ENCODE measurements at regions not wholly inside any gene's neighbourhood (a gene's known extent, or its start where the extent isn't known, plus 50 kb on each side); places are given as distances from the start of the nearest gene placed in this dataset.

DNA sequence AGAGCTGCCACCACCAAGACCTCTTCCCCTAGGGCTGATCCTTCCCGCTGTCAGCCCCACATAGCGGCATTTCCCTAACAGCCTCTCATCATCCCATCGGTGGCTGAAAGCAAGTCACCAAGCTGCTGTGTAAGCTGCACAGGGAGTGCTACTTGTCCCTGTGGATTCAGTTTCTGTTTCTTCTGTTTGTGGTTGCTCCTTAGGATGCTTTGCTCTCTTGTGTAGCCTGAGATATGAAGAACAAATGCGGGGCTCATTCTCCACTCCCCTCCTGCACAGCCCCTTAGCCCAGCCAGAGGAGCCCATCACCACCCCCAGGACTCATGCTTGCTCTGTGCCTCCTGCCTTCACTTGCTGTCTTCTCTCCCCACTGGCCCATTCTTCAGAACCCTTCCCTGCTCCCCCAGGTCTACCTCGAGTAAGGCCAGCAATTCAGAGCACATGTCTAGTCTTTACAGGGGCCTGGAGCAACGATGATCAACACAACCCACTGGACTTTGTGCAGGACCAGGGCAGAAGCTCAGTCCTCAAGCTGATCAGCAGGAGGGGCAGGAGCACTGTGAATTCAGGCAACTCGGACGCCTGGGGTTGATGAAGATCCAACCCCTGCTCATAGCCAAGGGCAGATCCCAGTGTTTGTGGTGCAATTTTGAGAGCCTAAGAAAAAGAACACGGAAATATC lies 82.6 kb upstream of the GALNT2 start:
- CTCF ChIA-PET: no interaction called here
- Histone ChIP-seq H3K79me2 (ENCODE audit: insufficient read depth) (no peaks in the 10 kb centered on the region), H3K27me3 (ENCODE audit: insufficient read depth) (no peaks in the 10 kb centered on the region), H3K4me1 (ENCODE audit: control insufficient read depth in 1 of 2, insufficient read depth in 2 of 2, low read depth in 1 of 2, low read length in 1 of 2) (no peaks in the 10 kb centered on the region), H3K9me2 (no peaks in the 10 kb centered on the region), H3K36me3 (replicated peaks in 1 of 2; ENCODE audit: control insufficient read depth in 1 of 2, insufficient read depth in 2 of 2, low read length in 1 of 2) (no peaks in the 10 kb centered on the region), H3K9ac (no peak overlapping the region), H3K4me3 (ENCODE audit: low read depth in 2 of 2, low read length in 1 of 2) (no peak overlapping the region), H3K9me3 (no peaks in the 10 kb centered on the region), H4K20me1 (ENCODE audit: insufficient read depth) (no peaks in the 10 kb centered on the region), H3K27ac (ENCODE audit: low read depth in 2 of 2, low read length in 1 of 2) (no peak overlapping the region), H3K4me2 (no peak overlapping the region), H2AFZ (ENCODE audit: low read depth) (no peak overlapping the region), H3F3A (replicated peaks; ENCODE audit: insufficient read depth) (no peaks in the 10 kb centered on the region)
- no peak for DNase-seq
- 45% methylated on average over 9 of the region's 9 CpGs for WGBS (ENCODE audit: low lambda C conversion rate)
- TF ChIP-seq NRF1 (IDR thresholded peaks at IDR 0.05; ENCODE audit: low read depth, low read length) (no peak), JUND (IDR thresholded peaks at IDR 0.05) (no peak), MEF2A (IDR thresholded peaks at IDR 0.05; ENCODE audit: borderline replicate concordance, low read depth) (no peak), RAD21 (IDR thresholded peaks at IDR 0.05; ENCODE audit: low read length) (no peak), GABPA (IDR thresholded peaks at IDR 0.05; ENCODE audit: low read depth) (no peak), POLR2AphosphoS5 (IDR thresholded peaks at IDR 0.05; ENCODE audit: low read depth, low read length) (no peak), YY1 (IDR thresholded peaks at IDR 0.05; ENCODE audit: low read depth) (no peak), NFIC (IDR thresholded peaks at IDR 0.05; ENCODE audit: borderline replicate concordance) (no peak), TEAD4 (IDR thresholded peaks at IDR 0.05; ENCODE audit: borderline replicate concordance, insufficient read depth) (no peak), GATA2 (CRISPR knock-in tag; IDR thresholded peaks at IDR 0.05) (no peak), SIN3A (IDR thresholded peaks at IDR 0.05; ENCODE audit: borderline replicate concordance, low read depth, low read length) (no peak), EZH2phosphoT487 (IDR thresholded peaks at IDR 0.05; ENCODE audit: borderline replicate concordance, low read depth) (no peak)
- TF ChIP-seq, protein P1, sequence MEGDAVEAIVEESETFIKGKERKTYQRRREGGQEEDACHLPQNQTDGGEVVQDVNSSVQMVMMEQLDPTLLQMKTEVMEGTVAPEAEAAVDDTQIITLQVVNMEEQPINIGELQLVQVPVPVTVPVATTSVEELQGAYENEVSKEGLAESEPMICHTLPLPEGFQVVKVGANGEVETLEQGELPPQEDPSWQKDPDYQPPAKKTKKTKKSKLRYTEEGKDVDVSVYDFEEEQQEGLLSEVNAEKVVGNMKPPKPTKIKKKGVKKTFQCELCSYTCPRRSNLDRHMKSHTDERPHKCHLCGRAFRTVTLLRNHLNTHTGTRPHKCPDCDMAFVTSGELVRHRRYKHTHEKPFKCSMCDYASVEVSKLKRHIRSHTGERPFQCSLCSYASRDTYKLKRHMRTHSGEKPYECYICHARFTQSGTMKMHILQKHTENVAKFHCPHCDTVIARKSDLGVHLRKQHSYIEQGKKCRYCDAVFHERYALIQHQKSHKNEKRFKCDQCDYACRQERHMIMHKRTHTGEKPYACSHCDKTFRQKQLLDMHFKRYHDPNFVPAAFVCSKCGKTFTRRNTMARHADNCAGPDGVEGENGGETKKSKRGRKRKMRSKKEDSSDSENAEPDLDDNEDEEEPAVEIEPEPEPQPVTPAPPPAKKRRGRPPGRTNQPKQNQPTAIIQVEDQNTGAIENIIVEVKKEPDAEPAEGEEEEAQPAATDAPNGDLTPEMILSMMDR (IDR thresholded peaks at IDR 0.05): no peak
- TF ChIP-seq, protein P2, sequence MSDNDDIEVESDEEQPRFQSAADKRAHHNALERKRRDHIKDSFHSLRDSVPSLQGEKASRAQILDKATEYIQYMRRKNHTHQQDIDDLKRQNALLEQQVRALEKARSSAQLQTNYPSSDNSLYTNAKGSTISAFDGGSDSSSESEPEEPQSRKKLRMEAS (IDR thresholded peaks at IDR 0.05; ENCODE audit: low read depth): no peak
- TF ChIP-seq, protein P3, sequence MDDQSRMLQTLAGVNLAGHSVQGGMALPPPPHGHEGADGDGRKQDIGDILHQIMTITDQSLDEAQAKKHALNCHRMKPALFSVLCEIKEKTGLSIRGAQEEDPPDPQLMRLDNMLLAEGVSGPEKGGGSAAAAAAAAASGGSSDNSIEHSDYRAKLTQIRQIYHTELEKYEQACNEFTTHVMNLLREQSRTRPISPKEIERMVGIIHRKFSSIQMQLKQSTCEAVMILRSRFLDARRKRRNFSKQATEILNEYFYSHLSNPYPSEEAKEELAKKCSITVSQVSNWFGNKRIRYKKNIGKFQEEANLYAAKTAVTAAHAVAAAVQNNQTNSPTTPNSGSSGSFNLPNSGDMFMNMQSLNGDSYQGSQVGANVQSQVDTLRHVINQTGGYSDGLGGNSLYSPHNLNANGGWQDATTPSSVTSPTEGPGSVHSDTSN (IDR thresholded peaks at IDR 0.05): no peak
- TF ChIP-seq, protein P4, sequence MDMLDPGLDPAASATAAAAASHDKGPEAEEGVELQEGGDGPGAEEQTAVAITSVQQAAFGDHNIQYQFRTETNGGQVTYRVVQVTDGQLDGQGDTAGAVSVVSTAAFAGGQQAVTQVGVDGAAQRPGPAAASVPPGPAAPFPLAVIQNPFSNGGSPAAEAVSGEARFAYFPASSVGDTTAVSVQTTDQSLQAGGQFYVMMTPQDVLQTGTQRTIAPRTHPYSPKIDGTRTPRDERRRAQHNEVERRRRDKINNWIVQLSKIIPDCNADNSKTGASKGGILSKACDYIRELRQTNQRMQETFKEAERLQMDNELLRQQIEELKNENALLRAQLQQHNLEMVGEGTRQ (IDR thresholded peaks at IDR 0.05; ENCODE audit: borderline replicate concordance, low read depth, low read length): no peak
- POLR2A ChIA-PET: interaction anchor here (0.7 kb wide), 1 partner anchor 441 kb away, joined by 3 read pairs; no protein-coding TSS in a partner anchor

Measured in SK-N-SH (cell line).